ENCODE measurements at regions not wholly inside any gene's neighbourhood (a gene's known extent, or its start where the extent isn't known, plus 50 kb on each side); places are given as distances from the start of the nearest gene placed in this dataset.

DNA sequence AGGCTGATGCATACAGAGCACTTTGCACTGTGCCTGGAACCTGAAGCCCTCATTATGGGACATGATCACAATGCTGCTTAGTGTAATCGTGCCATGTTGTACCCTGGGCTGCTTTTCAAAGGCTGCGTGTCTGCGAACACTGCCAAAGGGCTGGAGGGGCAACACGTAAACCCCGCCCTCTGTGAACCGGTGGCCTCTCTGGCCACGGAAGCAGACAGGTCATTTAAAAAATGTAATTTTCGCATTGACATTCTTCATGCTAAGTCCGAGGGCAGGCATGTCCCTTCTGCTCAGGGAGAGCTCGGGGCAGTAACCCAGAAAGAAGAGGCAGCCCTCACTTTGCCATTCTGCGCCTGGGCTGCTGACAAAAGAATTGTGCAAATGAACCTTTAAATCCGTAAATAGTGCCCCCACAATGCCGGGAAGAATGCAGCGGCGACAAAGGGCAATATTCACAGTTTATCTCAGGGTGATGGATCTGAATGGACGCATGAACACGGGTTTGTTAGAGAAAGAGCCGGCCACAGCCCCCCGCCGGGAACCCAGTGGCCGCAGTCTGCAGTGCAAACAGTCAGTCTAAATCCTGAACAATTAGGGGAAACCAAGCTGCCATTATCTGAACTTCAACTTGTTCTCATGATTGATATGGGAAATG, 226.1 kb downstream of the MYCN start:
- H3K27me3 ChIP-seq = no peaks in the 10 kb centered on the region
- TF ChIP-seq, protein P1, sequence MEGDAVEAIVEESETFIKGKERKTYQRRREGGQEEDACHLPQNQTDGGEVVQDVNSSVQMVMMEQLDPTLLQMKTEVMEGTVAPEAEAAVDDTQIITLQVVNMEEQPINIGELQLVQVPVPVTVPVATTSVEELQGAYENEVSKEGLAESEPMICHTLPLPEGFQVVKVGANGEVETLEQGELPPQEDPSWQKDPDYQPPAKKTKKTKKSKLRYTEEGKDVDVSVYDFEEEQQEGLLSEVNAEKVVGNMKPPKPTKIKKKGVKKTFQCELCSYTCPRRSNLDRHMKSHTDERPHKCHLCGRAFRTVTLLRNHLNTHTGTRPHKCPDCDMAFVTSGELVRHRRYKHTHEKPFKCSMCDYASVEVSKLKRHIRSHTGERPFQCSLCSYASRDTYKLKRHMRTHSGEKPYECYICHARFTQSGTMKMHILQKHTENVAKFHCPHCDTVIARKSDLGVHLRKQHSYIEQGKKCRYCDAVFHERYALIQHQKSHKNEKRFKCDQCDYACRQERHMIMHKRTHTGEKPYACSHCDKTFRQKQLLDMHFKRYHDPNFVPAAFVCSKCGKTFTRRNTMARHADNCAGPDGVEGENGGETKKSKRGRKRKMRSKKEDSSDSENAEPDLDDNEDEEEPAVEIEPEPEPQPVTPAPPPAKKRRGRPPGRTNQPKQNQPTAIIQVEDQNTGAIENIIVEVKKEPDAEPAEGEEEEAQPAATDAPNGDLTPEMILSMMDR (IDR thresholded peaks at IDR 0.05; ENCODE audit: low read depth, low read length) = no peak
- H3K4me1 ChIP-seq = peaks cover 7% of the 10 kb centered on the region
- peaks cover 34% of the 10 kb centered on the region for H3K9me3 ChIP-seq
- H3K4me3 ChIP-seq (ENCODE audit: low read depth, low read length) = no peak overlapping the region
- no peaks in the 10 kb centered on the region for H3K36me3 ChIP-seq
- DNase-seq = peak; percentile 100

DNA sequence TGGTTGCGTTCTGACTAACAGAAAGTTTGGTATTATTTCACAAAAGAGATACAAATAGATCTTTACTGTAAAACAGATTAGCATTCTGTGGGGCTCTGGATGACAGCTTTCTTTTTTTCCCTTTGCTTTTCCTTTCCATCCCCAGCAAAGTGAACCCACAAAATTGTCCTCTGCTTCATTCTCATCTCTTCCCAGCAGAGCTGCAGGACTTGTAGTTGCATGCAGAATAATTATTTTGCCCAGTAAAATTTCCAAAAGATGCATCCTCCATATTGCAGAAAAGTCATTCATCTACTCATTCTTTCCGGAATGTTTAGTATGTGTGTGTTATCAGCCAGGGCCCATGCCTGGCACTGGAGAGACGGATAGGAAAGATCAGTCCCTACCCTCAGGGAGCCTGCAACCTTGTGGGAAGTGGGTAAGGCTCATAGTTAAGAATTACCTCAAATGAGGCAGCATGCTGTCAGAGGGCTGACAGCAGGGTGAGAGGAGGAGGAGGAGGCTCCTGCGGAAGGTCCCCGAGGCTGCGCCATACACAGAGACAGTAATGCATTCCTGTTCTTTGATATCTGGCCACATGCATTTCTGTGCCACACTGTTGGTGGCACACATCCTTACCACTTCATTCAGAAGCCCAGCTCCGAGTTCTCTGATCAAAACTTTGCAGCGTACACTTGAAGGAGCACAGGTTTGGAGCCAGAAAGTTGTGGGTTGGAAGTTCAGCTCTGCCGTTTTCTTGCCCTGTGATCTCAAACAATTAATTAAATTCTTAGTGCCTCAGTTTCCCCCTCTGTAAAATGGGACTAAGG, 225.4 kb downstream of the MYCN start:
- peaks cover 29% of the 10 kb centered on the region for H3K9me3 ChIP-seq
- TF ChIP-seq, protein P1 (IDR thresholded peaks at IDR 0.05; ENCODE audit: low read depth, low read length) = no peak
- H3K36me3 ChIP-seq = no peaks in the 10 kb centered on the region
- H3K4me3 ChIP-seq (ENCODE audit: low read depth, low read length) = no peak overlapping the region
- peak; percentile 99 for DNase-seq
- peaks cover 7% of the 10 kb centered on the region for H3K4me1 ChIP-seq
- H3K27me3 ChIP-seq = no peaks in the 10 kb centered on the region

DNA sequence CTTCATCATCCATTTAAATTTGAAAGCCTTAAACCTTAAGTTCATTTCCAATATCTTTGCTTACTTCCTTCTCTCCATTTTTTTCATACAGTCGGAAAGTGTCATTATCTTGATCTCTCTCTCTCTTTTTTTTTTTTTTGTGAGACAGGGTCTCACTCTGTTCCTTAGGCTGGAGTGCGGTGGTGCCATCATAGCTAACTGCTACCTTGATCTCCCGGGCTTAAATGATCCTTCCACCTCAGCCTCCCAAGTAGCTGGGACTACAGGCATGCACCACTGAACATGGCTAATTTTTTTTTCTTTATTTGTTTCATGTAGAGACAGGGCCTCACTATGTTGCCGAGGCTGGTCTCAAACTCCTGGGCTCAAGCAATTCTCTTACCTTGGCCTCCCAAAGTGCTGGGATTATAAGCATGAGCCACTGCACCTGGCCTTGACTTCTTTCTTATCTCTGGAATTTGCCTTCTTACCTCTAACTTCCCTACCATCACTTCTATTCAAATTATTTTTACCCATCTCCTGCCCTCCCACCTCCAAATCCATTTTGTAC, 222.2 kb downstream of the MYCN start:
- no peaks in the 10 kb centered on the region for H3K27me3 ChIP-seq
- H3K4me1 ChIP-seq = peaks cover 5% of the 10 kb centered on the region
- peak; percentile 93 for DNase-seq
- no peaks in the 10 kb centered on the region for H3K36me3 ChIP-seq
- H3K9me3 ChIP-seq = peaks cover 16% of the 10 kb centered on the region
- H3K4me3 ChIP-seq (ENCODE audit: low read depth, low read length) = no peak overlapping the region
- TF ChIP-seq, protein P1 (IDR thresholded peaks at IDR 0.05; ENCODE audit: low read depth, low read length) = no peak

DNA sequence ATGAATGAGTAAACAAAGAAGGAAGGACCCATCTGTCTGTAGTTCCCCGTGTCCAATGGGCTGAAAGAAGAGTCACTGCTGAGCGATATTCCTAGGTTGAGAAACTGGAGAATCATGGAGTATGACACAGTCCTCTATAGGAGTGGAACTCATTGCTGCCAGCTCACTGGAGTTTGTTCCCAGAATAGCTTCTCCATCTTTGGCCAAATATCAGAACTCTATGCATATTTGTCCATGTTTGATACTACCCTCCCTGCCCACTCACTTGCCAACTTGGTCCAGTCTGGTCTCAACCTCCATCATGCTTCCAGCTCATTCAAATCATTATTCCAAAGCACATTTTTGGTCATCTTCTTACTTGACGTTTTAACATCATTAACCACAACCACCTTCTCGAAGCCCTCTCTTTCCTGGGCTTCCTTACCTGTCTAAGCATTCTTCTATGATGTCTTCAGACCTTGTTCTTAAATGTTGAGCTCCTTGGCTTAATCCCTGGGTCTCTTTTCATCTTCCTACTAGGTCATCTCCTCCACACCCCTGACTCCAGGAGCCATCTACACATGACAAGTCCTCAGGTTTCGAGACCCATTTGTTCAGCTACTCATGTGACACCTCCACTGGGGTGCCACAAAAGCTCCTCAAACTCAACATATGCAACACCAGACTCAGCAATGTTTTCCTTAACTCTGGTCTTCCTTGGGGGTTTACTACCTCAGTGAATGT, 221.6 kb downstream of the MYCN start:
- Histone ChIP-seq H3K9me3 (peaks cover 16% of the 10 kb centered on the region), H3K4me3 (ENCODE audit: low read depth, low read length) (no peak overlapping the region), H3K36me3 (no peaks in the 10 kb centered on the region), H3K4me1 (peaks cover 5% of the 10 kb centered on the region), H3K27me3 (no peaks in the 10 kb centered on the region)
- DNase-seq = peak; percentile 96
- TF ChIP-seq, protein P1 (IDR thresholded peaks at IDR 0.05; ENCODE audit: low read depth, low read length) = no peak

DNA sequence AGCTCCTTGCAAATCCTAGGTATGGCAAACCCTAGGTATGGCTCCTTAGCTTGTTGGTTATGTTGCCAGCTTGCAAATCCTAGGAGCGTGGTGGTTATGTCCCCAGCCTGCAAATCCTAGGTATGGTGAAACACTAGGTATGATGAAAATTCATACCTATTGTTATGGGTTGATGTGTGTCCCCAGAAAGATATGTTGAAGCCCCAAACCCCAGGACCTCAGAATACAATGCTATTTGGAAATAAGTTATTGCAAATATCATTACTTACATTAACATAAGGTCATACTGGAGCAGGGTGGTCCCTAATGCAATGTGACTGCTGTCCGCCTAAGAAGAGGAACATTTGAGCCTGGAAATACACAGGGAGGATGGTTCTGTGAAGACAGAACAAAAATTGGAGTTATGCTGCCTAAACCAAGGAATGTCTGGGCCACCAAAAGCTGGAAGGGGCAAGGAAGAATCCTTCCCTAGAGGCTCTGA, 220.8 kb downstream of the MYCN start:
- peak; percentile 90 for DNase-seq
- TF ChIP-seq, protein P1 (IDR thresholded peaks at IDR 0.05; ENCODE audit: low read depth, low read length) = no peak
- H3K9me3 ChIP-seq = peaks cover 16% of the 10 kb centered on the region

More for the DNA sequence above, 220.8 kb downstream of the MYCN start:
- Histone ChIP-seq H3K4me3 (ENCODE audit: low read depth, low read length) (no peak overlapping the region), H3K4me1 (peaks cover 5% of the 10 kb centered on the region), H3K27me3 (no peaks in the 10 kb centered on the region), H3K36me3 (no peaks in the 10 kb centered on the region)
